Calu3 (cell line): ENCODE measurements at regions not wholly inside any gene's neighbourhood (a gene's known extent, or its start where the extent isn't known, plus 50 kb on each side); places are given as distances from the start of the nearest gene placed in this dataset.

Source experiments
- BruUV-seq: library from RNA; stranded (reverse); fragments of 400-500 nt; replicated peaks from 2 replicates; lab custom pipeline; 2021; lab: Mats Ljungman, UMichigan
- CTCF ChIA-PET: fragments of 300-600 bp; sonication (Branson Sonifier 250); formaldehyde crosslinking; loops from one replicate; lab custom pipeline; 2022; ENCODE audit warnings: antibody characterized with exemption; lab: Charles Lee
- DNase-seq: peaks from one replicate; pipeline ENCODE4 v3.0.0; 2022
- H3K27ac Mint-ChIP-seq: one replicate; pipeline ENCODE4 v1.8.0; 2022; ENCODE audit warnings: mixed read lengths; ENCODE audit not compliant: unreplicated experiment
- H3K27me3 Mint-ChIP-seq: one replicate; pipeline ENCODE4 v1.8.0; 2022; ENCODE audit warnings: mixed read lengths; ENCODE audit not compliant: unreplicated experiment
- H3K36me3 Mint-ChIP-seq: one replicate; pipeline ENCODE4 v1.8.0; 2022; ENCODE audit warnings: mild to moderate bottlenecking, moderate library complexity, mixed read lengths; ENCODE audit not compliant: insufficient read depth, unreplicated experiment
- H3K4me1 Mint-ChIP-seq: one replicate; pipeline ENCODE4 v1.8.0; 2022; ENCODE audit warnings: mild to moderate bottlenecking, low read depth, mixed read lengths; ENCODE audit not compliant: unreplicated experiment
- H3K4me3 Mint-ChIP-seq: one replicate; pipeline ENCODE4 v1.8.0; 2022; ENCODE audit warnings: mild to moderate bottlenecking, low read depth, moderate library complexity, mixed read lengths; ENCODE audit not compliant: unreplicated experiment
- H3K9me3 Mint-ChIP-seq: one replicate; pipeline ENCODE4 v1.8.0; 2022; ENCODE audit warnings: low read depth, mixed read lengths; ENCODE audit not compliant: unreplicated experiment
- CTCF ChIP-seq: fragments of 200-600 bp; IDR thresholded peaks from one replicate; pipeline ENCODE4 v1.8.0; 2022; ENCODE audit warnings: antibody characterized with exemption; ENCODE audit not compliant: unreplicated experiment
- intact Hi-C: fragments of 100-400 bp; cut with micrococcal nuclease; formaldehyde crosslinking; loops from one replicate; pipeline ENCODE4 v1.10.0; 2022; ENCODE audit not compliant: unreplicated experiment

GRCh38 chr6:4351520-4352321 lies 216.3 kb upstream of the ECI2 start:
- DNase-seq, result peak; percentile 36
- Mint-ChIP-seq H3K4me3 (peak overlapping the region; percentile 58), H3K27me3 (peaks cover 26% of the 10 kb centered on the region), H3K9me3 (no peaks in the 10 kb centered on the region), H3K36me3 (no peaks in the 10 kb centered on the region), H3K4me1 (peaks cover 22% of the 10 kb centered on the region), H3K27ac (peak overlapping the region; percentile 59)
- no peak for TF ChIP-seq CTCF
- CTCF ChIA-PET, result interaction anchor here (1.3 kb wide), 1 partner anchor 17 kb away, joined by 4 read pairs; no protein-coding TSS in a partner anchor
- BruUV-seq, result no TSS peak
- intact Hi-C loops, result no loop called here

- no peaks in the 10 kb centered on the region for H3K36me3 Mint-ChIP-seq
- H3K4me3 Mint-ChIP-seq, result no peak overlapping the region
- peaks cover 27% of the 10 kb centered on the region for H3K27me3 Mint-ChIP-seq
- H3K27ac Mint-ChIP-seq, result no peak overlapping the region
- TF ChIP-seq CTCF, result no peak
- BruUV-seq, result no TSS peak
- peaks cover 22% of the 10 kb centered on the region for H3K4me1 Mint-ChIP-seq
- no peak for DNase-seq
- H3K9me3 Mint-ChIP-seq, result no peaks in the 10 kb centered on the region
- CTCF ChIA-PET, result interaction anchor here (1.3 kb wide), 1 partner anchor 18 kb away, joined by 4 read pairs; no protein-coding TSS in a partner anchor
- intact Hi-C loops, result no loop called here
Observed at GRCh38 chr6:4350567-4351519, 215.5 kb upstream of the ECI2 start.

GRCh38 chr6:4349931-4350330 lies 214.6 kb upstream of the ECI2 start:
- TF ChIP-seq CTCF, result no peak
- no peak overlapping the region for H3K4me3 Mint-ChIP-seq
- peaks cover 27% of the 10 kb centered on the region for H3K27me3 Mint-ChIP-seq
- DNase-seq, result no peak
- intact Hi-C loops, result no loop called here
- CTCF ChIA-PET, result no interaction called here
- H3K9me3 Mint-ChIP-seq, result no peaks in the 10 kb centered on the region
- peaks cover 14% of the 10 kb centered on the region for H3K4me1 Mint-ChIP-seq
- H3K36me3 Mint-ChIP-seq, result no peaks in the 10 kb centered on the region
- no peak overlapping the region for H3K27ac Mint-ChIP-seq
- BruUV-seq, result no TSS peak

- Mint-ChIP-seq H3K27me3 (peaks cover 27% of the 10 kb centered on the region), H3K9me3 (no peaks in the 10 kb centered on the region), H3K4me1 (peaks cover 14% of the 10 kb centered on the region), H3K4me3 (no peak overlapping the region), H3K36me3 (no peaks in the 10 kb centered on the region), H3K27ac (no peak overlapping the region)
- no TSS peak for BruUV-seq
- intact Hi-C loops, result no loop called here
- no peak for TF ChIP-seq CTCF
- no peak for DNase-seq
- CTCF ChIA-PET, result no interaction called here
Observed at GRCh38 chr6:4349323-4349722, 213.9 kb upstream of the ECI2 start.
